ENCODE measurements at regions not wholly inside any gene's neighbourhood (a gene's known extent, or its start where the extent isn't known, plus 50 kb on each side); places are given as distances from the start of the nearest gene placed in this dataset.

DNA sequence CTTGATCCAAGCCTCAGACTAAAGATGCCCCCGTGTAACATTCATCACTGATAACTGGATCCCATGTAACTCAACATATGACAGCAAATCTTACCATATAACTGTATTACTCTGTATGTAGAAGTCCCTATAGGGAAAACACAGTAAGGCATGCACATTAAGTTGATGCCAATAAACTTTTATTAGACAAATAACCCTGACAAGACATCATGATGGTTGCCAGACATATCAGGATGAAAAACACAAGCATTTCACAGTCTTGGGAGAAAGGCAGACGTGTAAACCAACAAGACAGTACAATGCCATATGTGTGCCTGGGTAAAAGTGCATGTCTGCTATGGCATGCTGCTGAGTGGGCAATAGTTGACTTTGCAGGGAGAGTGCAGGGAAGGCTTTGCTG, 142.2 kb downstream of the HERPUD2 start:
- CTCF ChIA-PET: no interaction called here
- intact Hi-C loops (cut with micrococcal nuclease): no loop called here

DNA sequence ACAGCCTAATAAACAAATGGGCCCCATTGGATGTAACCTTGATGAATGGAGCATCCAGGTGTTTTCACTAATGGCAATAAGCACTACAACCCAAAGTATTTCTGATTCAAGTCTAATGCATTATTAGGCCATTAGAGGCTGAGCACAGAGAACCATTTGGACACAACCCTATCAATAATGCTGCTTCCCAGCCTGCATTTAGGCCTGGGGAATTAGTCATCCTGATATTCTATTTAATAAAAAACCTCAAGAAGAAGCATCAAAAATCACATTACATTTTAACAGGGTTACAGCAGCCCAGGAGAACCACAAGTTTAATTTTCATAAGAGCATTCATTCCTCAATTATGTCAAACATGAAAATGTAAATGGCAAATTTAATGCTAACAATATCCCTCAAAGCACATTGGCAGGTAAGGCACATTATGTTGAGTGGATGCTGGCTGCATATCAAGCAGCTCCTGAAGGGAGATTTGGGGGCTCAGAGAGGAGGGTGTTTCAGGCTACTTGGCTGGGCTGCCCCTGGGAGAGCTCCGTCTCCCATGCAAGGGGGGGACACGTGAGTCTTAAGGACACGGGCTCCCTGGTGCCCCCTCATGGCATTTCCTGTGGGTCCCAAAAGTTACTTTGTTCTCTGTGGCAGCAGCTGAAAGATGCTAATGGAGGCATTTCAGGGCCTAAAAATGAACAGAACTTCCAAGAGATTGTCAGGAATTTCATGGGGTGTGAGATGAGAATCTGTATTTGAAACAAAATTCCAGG, 143.4 kb downstream of the HERPUD2 start:
- TF ChIP-seq, protein P1, sequence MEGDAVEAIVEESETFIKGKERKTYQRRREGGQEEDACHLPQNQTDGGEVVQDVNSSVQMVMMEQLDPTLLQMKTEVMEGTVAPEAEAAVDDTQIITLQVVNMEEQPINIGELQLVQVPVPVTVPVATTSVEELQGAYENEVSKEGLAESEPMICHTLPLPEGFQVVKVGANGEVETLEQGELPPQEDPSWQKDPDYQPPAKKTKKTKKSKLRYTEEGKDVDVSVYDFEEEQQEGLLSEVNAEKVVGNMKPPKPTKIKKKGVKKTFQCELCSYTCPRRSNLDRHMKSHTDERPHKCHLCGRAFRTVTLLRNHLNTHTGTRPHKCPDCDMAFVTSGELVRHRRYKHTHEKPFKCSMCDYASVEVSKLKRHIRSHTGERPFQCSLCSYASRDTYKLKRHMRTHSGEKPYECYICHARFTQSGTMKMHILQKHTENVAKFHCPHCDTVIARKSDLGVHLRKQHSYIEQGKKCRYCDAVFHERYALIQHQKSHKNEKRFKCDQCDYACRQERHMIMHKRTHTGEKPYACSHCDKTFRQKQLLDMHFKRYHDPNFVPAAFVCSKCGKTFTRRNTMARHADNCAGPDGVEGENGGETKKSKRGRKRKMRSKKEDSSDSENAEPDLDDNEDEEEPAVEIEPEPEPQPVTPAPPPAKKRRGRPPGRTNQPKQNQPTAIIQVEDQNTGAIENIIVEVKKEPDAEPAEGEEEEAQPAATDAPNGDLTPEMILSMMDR (IDR thresholded peaks at IDR 0.05): no peak
- H3K9me3 Mint-ChIP-seq: no peaks in the 10 kb centered on the region
- ChIA-PET POLR2A (no interaction called here), CTCF (no interaction called here)
- ATAC-seq (no peak), DNase-seq (no peak)
- H3K4me3 Mint-ChIP-seq: no peak overlapping the region
- H3K4me1 Mint-ChIP-seq (ENCODE audit: low read depth): no peaks in the 10 kb centered on the region
- H3K27me3 Mint-ChIP-seq: no peaks in the 10 kb centered on the region
- intact Hi-C loops (cut with micrococcal nuclease): no loop called here
- H3K36me3 Mint-ChIP-seq (ENCODE audit: low read depth): no peaks in the 10 kb centered on the region
- H3K27ac Mint-ChIP-seq: no peak overlapping the region

More for the DNA sequence above, 142.2 kb downstream of the HERPUD2 start:
- H3K4me3 Mint-ChIP-seq: no peak overlapping the region
- DNase-seq (no peak), ATAC-seq (no peak)
- H3K27ac Mint-ChIP-seq: no peak overlapping the region
- H3K27me3 Mint-ChIP-seq: no peaks in the 10 kb centered on the region
- H3K9me3 Mint-ChIP-seq: no peaks in the 10 kb centered on the region
- TF ChIP-seq, protein P1 (IDR thresholded peaks at IDR 0.05): no peak
- no peaks in the 10 kb centered on the region for H3K36me3 Mint-ChIP-seq (ENCODE audit: low read depth)
- POLR2A ChIA-PET: no interaction called here
- no peaks in the 10 kb centered on the region for H3K4me1 Mint-ChIP-seq (ENCODE audit: low read depth)

DNA sequence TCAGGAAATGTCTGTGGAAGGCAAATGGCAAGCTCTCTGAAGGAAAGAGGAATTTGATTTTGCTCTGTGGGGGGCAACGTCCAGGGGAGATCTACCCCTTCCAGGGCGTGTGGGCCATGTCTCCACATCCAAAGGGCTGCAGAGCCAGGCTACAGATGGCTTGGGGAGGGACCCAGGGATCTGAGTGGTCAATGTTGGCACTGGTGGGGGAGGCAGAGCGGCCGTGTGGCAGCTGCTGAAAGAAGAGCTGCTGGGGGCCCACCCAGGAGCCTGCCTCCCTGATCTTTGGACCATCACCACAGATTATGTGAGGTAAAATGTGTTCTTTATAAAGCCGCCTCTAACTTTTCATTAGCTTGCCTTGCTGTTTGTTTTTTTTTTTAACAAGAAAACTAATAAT, 144.1 kb downstream of the HERPUD2 start:
- ChIA-PET CTCF (no interaction called here), POLR2A (no interaction called here)
- no peaks in the 10 kb centered on the region for H3K36me3 Mint-ChIP-seq (ENCODE audit: low read depth)
- intact Hi-C loops (cut with micrococcal nuclease): no loop called here
- no peaks in the 10 kb centered on the region for H3K4me1 Mint-ChIP-seq (ENCODE audit: low read depth)
- H3K27ac Mint-ChIP-seq: no peak overlapping the region
- H3K4me3 Mint-ChIP-seq: no peak overlapping the region
- no peaks in the 10 kb centered on the region for H3K9me3 Mint-ChIP-seq
- no peaks in the 10 kb centered on the region for H3K27me3 Mint-ChIP-seq
- DNase-seq (no peak), ATAC-seq (no peak)
- TF ChIP-seq, protein P1 (IDR thresholded peaks at IDR 0.05): no peak

DNA sequence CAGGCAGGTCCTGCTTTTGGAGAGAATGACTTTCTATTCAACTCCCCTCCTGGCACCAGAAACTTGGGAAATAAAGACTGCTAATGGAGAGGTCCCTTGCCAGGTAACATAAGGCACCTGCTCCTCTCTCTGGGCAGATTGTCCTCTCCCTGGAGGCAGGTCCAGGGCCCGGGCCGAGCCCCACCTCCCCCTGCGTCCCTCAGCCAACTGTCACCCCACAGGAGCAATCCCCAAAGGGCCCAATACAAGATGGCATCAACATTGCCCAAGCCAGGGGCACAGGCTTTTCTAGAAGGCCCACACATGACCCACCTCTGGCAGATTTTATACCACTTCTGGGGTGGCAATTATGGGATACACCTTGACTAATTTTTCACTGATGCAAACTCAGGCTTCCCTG, 145.2 kb downstream of the HERPUD2 start:
- no peaks in the 10 kb centered on the region for H3K36me3 Mint-ChIP-seq (ENCODE audit: low read depth)
- TF ChIP-seq, protein P1 (IDR thresholded peaks at IDR 0.05): no peak
- no peak overlapping the region for H3K27ac Mint-ChIP-seq
- intact Hi-C loops (cut with micrococcal nuclease): no loop called here
- no peaks in the 10 kb centered on the region for H3K27me3 Mint-ChIP-seq
- DNase-seq: no peak
- no peaks in the 10 kb centered on the region for H3K4me1 Mint-ChIP-seq (ENCODE audit: low read depth)
- no peak overlapping the region for H3K4me3 Mint-ChIP-seq
- ChIA-PET POLR2A (no interaction called here), CTCF (no interaction called here)
- H3K9me3 Mint-ChIP-seq: no peaks in the 10 kb centered on the region
- no peak for ATAC-seq

- TF ChIP-seq, protein P1 (IDR thresholded peaks at IDR 0.05): no peak
- ATAC-seq (no peak), DNase-seq (no peak)
- Mint-ChIP-seq H3K27me3 (no peaks in the 10 kb centered on the region), H3K9me3 (no peaks in the 10 kb centered on the region), H3K4me3 (no peak overlapping the region), H3K4me1 (ENCODE audit: low read depth) (no peaks in the 10 kb centered on the region), H3K27ac (no peak overlapping the region), H3K36me3 (ENCODE audit: low read depth) (no peaks in the 10 kb centered on the region)
- intact Hi-C loops (cut with micrococcal nuclease): no loop called here
- CTCF ChIA-PET: interaction anchor here (0.9 to 1.4 kb wide), 2 partner anchors 10 to 28 kb away, joined by 3 to 5 read pairs; no protein-coding TSS in a partner anchor
- POLR2A ChIA-PET: no interaction called here
These were observed 146.6 kb downstream of the HERPUD2 start for GRCh38 chr7:35548291-35548690.

Measured in activated CD8-positive, alpha-beta T cell treated with anti-CD3 and anti-CD28 coated beads for 36 hours (primary cell).